IMR-90 (cell line): ENCODE measurements at regions not wholly inside any gene's neighbourhood (a gene's known extent, or its start where the extent isn't known, plus 50 kb on each side); places are given as distances from the start of the nearest gene placed in this dataset.

Source experiments
- ATAC-seq: fragments of 200-7000 bp; cut with Tn5 transposase; 2 replicates; pipeline ENCODE4 v1.9.1; 2020; ENCODE audit warnings: low read depth, mild to moderate bottlenecking, moderate library complexity
- BruUV-seq: library from RNA; stranded (reverse); fragments of 400-500 nt; replicated peaks from 2 replicates; lab custom pipeline; 2021; lab: Mats Ljungman, UMichigan
- CTCF ChIA-PET: fragments of 300-600 bp; formaldehyde crosslinking; extraction: SDS; loops from one replicate; lab custom pipeline; 2021; ENCODE audit warnings: antibody characterized with exemption; lab: Yijun Ruan, JAX
- POLR2A ChIA-PET: fragments of 300-600 bp; sonication (Branson Sonifier 250); formaldehyde crosslinking; loops from one replicate; lab custom pipeline; 2022; ENCODE audit warnings: antibody characterized with exemption; ENCODE audit not compliant: unreplicated experiment; lab: Charles Lee
- DNase-seq: peaks from one replicate; pipeline ENCODE4 v3.0.0; 2013
- H2AFZ ChIP-seq: replicated peaks from 2 replicates; pipeline ENCODE3; 2013; ENCODE audit warnings: low read length, mild to moderate bottlenecking; ENCODE audit not compliant: poor library complexity
- H2AK5ac ChIP-seq: 2 replicates; pipeline ENCODE4 v1.6.1; 2013; ENCODE audit warnings: low read depth, low read length, inconsistent platforms
- H2AK9ac ChIP-seq: replicated peaks from 2 replicates; pipeline ENCODE3; 2013; ENCODE audit warnings: mild to moderate bottlenecking, low read depth, low read length, moderate library complexity; ENCODE audit not compliant: poor library complexity
- H2BK120ac ChIP-seq: 2 replicates; pipeline ENCODE4 v1.6.1; 2013; ENCODE audit warnings: low read depth, low read length, inconsistent platforms
- H2BK15ac ChIP-seq: 3 replicates; pipeline ENCODE4 v1.6.1; 2013; ENCODE audit warnings: low read depth, low read length, inconsistent platforms
- H2BK20ac ChIP-seq: 2 replicates; pipeline ENCODE4 v1.6.1; 2013; ENCODE audit warnings: low read depth, mild to moderate bottlenecking, inconsistent platforms, low read length, moderate library complexity
- H2BK5ac ChIP-seq: 2 replicates; pipeline ENCODE4 v1.6.1; 2013; ENCODE audit warnings: mild to moderate bottlenecking, low read depth, low read length, inconsistent platforms; ENCODE audit not compliant: poor library complexity, severe bottlenecking
- H3K14ac ChIP-seq: replicated peaks from 2 replicates; pipeline ENCODE4 v1.6.1; 2013; ENCODE audit warnings: low read depth, low read length, inconsistent platforms
- H3K18ac ChIP-seq: 2 replicates; pipeline ENCODE4 v1.6.1; 2013; ENCODE audit warnings: low read depth, low read length, control low read depth
- H3K23ac ChIP-seq: 2 replicates; pipeline ENCODE4 v1.6.1; 2013; ENCODE audit warnings: low read depth, low read length, inconsistent platforms
- H3K27ac ChIP-seq: 2 replicates; pipeline ENCODE4 v1.5.1; 2013; ENCODE audit warnings: mild to moderate bottlenecking, control low read depth, low read length; ENCODE audit not compliant: insufficient read depth
- H3K27me3 ChIP-seq: 2 replicates; pipeline ENCODE4 v1.6.1; 2013; ENCODE audit warnings: low read length; ENCODE audit not compliant: control insufficient read depth, insufficient read depth
- H3K36me3 ChIP-seq: 2 replicates; pipeline ENCODE4 v1.6.1; 2013; ENCODE audit warnings: low read length, mixed read lengths; ENCODE audit not compliant: control insufficient read depth, insufficient read depth
- H3K4ac ChIP-seq: 2 replicates; pipeline ENCODE4 v1.6.1; 2013; ENCODE audit warnings: low read depth, low read length, inconsistent platforms
- H3K4me1 ChIP-seq: 2 replicates; pipeline ENCODE4 v1.6.1; 2013; ENCODE audit warnings: low read length, mixed read lengths; ENCODE audit not compliant: control insufficient read depth, insufficient read depth
- H3K4me2 ChIP-seq: 2 replicates; pipeline ENCODE4 v1.6.1; 2013; ENCODE audit warnings: low read depth, mild to moderate bottlenecking, control low read depth, low read length, moderate library complexity
- H3K4me3 ChIP-seq: 2 replicates; pipeline ENCODE4 v1.5.1; 2013; ENCODE audit warnings: low read depth, mild to moderate bottlenecking, control low read depth, low read length, moderate library complexity; ENCODE audit not compliant: insufficient read depth
- H3K56ac ChIP-seq: 2 replicates; pipeline ENCODE4 v1.6.1; 2013; ENCODE audit warnings: low read length, inconsistent platforms; ENCODE audit not compliant: insufficient read depth; ENCODE audit errors: extremely low read depth
- H3K79me1 ChIP-seq, 2 experiments: 2 replicates each; pipeline ENCODE4 v1.6.1; 2013; ENCODE audit warnings: low read length in 2 of 2, inconsistent platforms in 1 of 2, low read depth in 1 of 2
- H3K9ac ChIP-seq: 2 replicates; pipeline ENCODE4 v1.6.1; 2013; ENCODE audit warnings: low read depth, low read length, control low read depth
- H3K9me1 ChIP-seq: 2 replicates; pipeline ENCODE4 v1.6.1; 2013; ENCODE audit warnings: low read length, inconsistent platforms; ENCODE audit not compliant: insufficient read depth
- H3K9me3 ChIP-seq: 2 replicates; pipeline ENCODE4 v1.6.1; 2013; ENCODE audit warnings: low read length; ENCODE audit not compliant: control insufficient read depth, insufficient read depth
- H4K20me1 ChIP-seq: 2 replicates; pipeline ENCODE4 v1.6.1; 2013; ENCODE audit warnings: low read length, inconsistent platforms; ENCODE audit not compliant: insufficient read depth
- H4K5ac ChIP-seq: 2 replicates; pipeline ENCODE4 v1.6.1; 2013; ENCODE audit warnings: mild to moderate bottlenecking, low read depth, low read length, control low read depth
- H4K8ac ChIP-seq, 2 experiments: 2 replicates each; pipeline ENCODE4 v1.6.1; 2013; ENCODE audit warnings: low read depth in 2 of 2, low read length in 2 of 2, control low read depth in 1 of 2, inconsistent platforms in 1 of 2
- H4K91ac ChIP-seq: 2 replicates; pipeline ENCODE4 v1.6.1; 2013; ENCODE audit warnings: low read depth, low read length, inconsistent platforms; ENCODE audit not compliant: insufficient read depth
- MAZ ChIP-seq: IDR thresholded peaks from 2 replicates; pipeline ENCODE4 v1.6.1; 2012; ENCODE audit warnings: low read depth, mild to moderate bottlenecking, low read length, improper control_type of control experiment, moderate library complexity, borderline replicate concordance
- MXI1 ChIP-seq: IDR thresholded peaks from 2 replicates; pipeline ENCODE4 v1.6.1; 2012; ENCODE audit warnings: low read depth, mild to moderate bottlenecking, low read length, moderate library complexity, borderline replicate concordance
- WGBS, 2 experiments: methylation state at CpG; one replicate each; pipeline versions ENCODE4 v1.1.5 to v1.1.7; 2013; ENCODE audit warnings: missing lambda C conversion rate in 2 of 2; ENCODE audit not compliant: insufficient read length in 1 of 2; ENCODE audit errors: extremely low coverage in 2 of 2; 5-methylcytosine and 5-hydroxymethylcytosine counted together
- dilution Hi-C: fragments of 300-500 bp; cut with HindIII; formaldehyde crosslinking; loops from one replicate; pipeline ENCODE4 v1.14.3; 2018; ENCODE audit warnings: low sequenced_read_pairs; ENCODE audit not compliant: unreplicated experiment
- in situ Hi-C: fragments of 300-500 bp; cut with MboI; formaldehyde crosslinking; loops from 3 replicates; pipeline ENCODE4 v1.14.3; 2019; ENCODE audit warnings: low sequenced_read_pairs, inconsistent platforms, mixed read lengths
- intact Hi-C: fragments of 100-400 bp; cut with micrococcal nuclease; formaldehyde crosslinking; loops from 2 replicates; pipeline ENCODE4 v1.10.0; 2022
- TF ChIP-seq, protein P1 (sequence below): fragments of 150-350 bp; IDR thresholded peaks from 2 replicates; pipeline ENCODE4 v1.6.1; 2017; ENCODE audit warnings: mild to moderate bottlenecking, antibody characterized with exemption, low read length, low read depth

DNA sequence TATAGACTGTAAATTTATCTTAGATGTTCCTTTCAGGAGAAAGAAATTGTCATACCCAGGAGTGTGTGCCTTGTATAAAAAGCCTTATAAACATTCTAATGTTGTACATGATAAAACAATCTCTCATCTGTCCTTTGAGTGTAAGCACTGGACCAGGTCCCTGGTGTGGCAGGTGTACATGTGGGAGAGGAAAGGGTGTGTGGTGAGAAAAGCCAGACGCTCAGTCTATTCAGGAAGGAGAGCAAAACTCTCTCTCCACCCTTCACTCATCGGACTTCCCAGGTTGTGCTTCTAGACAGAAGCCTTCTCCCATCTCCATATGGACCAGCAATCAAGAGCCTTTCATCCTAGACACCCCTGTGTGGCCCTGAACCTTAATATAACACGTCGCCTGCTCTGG lies 154.2 kb downstream of the ESM1 start:
- H2AK5ac ChIP-seq = peak overlapping the region; percentile 80
- peaks cover 0 to 18% of the 10 kb centered on the region in 2 experiments; a peak in 3 of 4 replicates for H3K79me1 ChIP-seq
- no peak overlapping the region for H3K4me2 ChIP-seq
- CTCF ChIA-PET = no interaction called here
- ATAC-seq (no peak), DNase-seq (no peak)
- peak overlapping the region; percentile 90 for H3K18ac ChIP-seq
- TF ChIP-seq MAZ = no peak
- no peak for TF ChIP-seq MXI1
- TF ChIP-seq, protein P1, sequence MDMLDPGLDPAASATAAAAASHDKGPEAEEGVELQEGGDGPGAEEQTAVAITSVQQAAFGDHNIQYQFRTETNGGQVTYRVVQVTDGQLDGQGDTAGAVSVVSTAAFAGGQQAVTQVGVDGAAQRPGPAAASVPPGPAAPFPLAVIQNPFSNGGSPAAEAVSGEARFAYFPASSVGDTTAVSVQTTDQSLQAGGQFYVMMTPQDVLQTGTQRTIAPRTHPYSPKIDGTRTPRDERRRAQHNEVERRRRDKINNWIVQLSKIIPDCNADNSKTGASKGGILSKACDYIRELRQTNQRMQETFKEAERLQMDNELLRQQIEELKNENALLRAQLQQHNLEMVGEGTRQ = no peak
- peak overlapping the region; percentile 60 for H4K5ac ChIP-seq
- H3K4ac ChIP-seq = peak overlapping the region; percentile 78
- no peak overlapping the region for H3K4me3 ChIP-seq
- H3K27ac ChIP-seq = peak overlapping the region; percentile 54; the same call in 1 of the 2 replicates
- dilution Hi-C loops (no loop called here), in situ Hi-C loops (no loop called here), intact Hi-C loops (no loop called here)
- WGBS, 2 experiments = 57% methylated on average over 1 of the region's 4 CpGs; no CpG with 5 or more reads in 1 of the 2 experiments
- H3K14ac ChIP-seq = peak overlapping the region; percentile 79
- peak overlapping the region; percentile 60 for H2BK5ac ChIP-seq
- peak overlapping the region in 1 of 2 experiments; percentile 61; a peak in 1 of 4 replicates for H4K8ac ChIP-seq
- H3K36me3 ChIP-seq = no peaks in the 10 kb centered on the region
- no peak overlapping the region for H3K23ac ChIP-seq
- no peak overlapping the region for H2AK9ac ChIP-seq
- H2BK20ac ChIP-seq = peak overlapping the region; percentile 91
- no peaks in the 10 kb centered on the region for H3K27me3 ChIP-seq
- no peak overlapping the region for H3K9ac ChIP-seq
- peak overlapping the region; percentile 84 for H2BK120ac ChIP-seq
- H4K20me1 ChIP-seq = no peaks in the 10 kb centered on the region
- H3K4me1 ChIP-seq = peaks cover 30% of the 10 kb centered on the region
- no TSS peak for BruUV-seq
- peak overlapping the region; percentile 27 for H2AFZ ChIP-seq
- H3K56ac ChIP-seq = no peak overlapping the region
- H2BK15ac ChIP-seq = peak overlapping the region; percentile 81; the same call in 2 of the 3 replicates
- H3K9me1 ChIP-seq = peaks cover 17% of the 10 kb centered on the region
- POLR2A ChIA-PET = no interaction called here
- peak overlapping the region; percentile 61 for H4K91ac ChIP-seq
- peaks cover 3% of the 10 kb centered on the region; the same call in 1 of the 2 replicates for H3K9me3 ChIP-seq
